ENCODE measurements at regions not wholly inside any gene's neighbourhood (a gene's known extent, or its start where the extent isn't known, plus 50 kb on each side); places are given as distances from the start of the nearest gene placed in this dataset.

GRCh38 chr3:26011276-26011675, 221.4 kb downstream of the OXSM start:
- POLR2A ChIA-PET, result no interaction called here
- DNase-seq (ENCODE audit: low read depth, low spot score), result no peak
- H3K79me2 ChIP-seq (ENCODE audit: control insufficient read depth, insufficient read depth, low read length), result no peaks in the 10 kb centered on the region
- no peak overlapping the region for H3K27ac ChIP-seq (ENCODE audit: insufficient read depth, low read depth, low read length)
- no peaks in the 10 kb centered on the region for H3K27me3 ChIP-seq (ENCODE audit: control insufficient read depth in 2 of 2, insufficient read depth in 2 of 2, low read length in 2 of 2)
- TF ChIP-seq MAX (IDR thresholded peaks at IDR 0.05; ENCODE audit: insufficient read depth, insufficient read length) (no peak), POLR2AphosphoS5 (IDR thresholded peaks at IDR 0.05; ENCODE audit: insufficient read depth, low read depth, low read length) (no peak), JUN (IDR thresholded peaks at IDR 0.05; ENCODE audit: borderline replicate concordance, insufficient read depth, insufficient read length, low read depth) (no peak), CTCF (IDR thresholded peaks at IDR 0.05; ENCODE audit: extremely low read depth in 1 of 2, insufficient read depth in 1 of 2, low read depth in 1 of 2, low read length in 2 of 2) (no peak), EZH2 (IDR thresholded peaks at IDR 0.05; ENCODE audit: borderline replicate concordance, low read depth, low read length, severe bottlenecking) (no peak), GATA2 (IDR thresholded peaks at IDR 0.05; ENCODE audit: insufficient read depth, insufficient read length, low read depth, low read length) (no peak), POLR2A (IDR thresholded peaks at IDR 0.05; ENCODE audit: low read depth, low read length) (no peak), FOS (IDR thresholded peaks at IDR 0.05; ENCODE audit: borderline replicate concordance, insufficient read depth, low read length) (no peak), MYC (IDR thresholded peaks at IDR 0.05; ENCODE audit: low read depth, low read length) (no peak)
- BruUV-seq (replicated peaks), result no TSS peak
- H3K36me3 ChIP-seq (ENCODE audit: control insufficient read depth in 2 of 2, extremely low read depth in 1 of 2, insufficient read depth in 2 of 2, low read length in 2 of 2), result no peaks in the 10 kb centered on the region
- peaks cover 2% of the 10 kb centered on the region for H3K9me3 ChIP-seq (replicated peaks; ENCODE audit: control insufficient read depth, insufficient read depth, low read length)
- H3K4me1 ChIP-seq (ENCODE audit: control insufficient read depth, extremely low read depth, insufficient read depth, low read length), result no peaks in the 10 kb centered on the region
- dilution Hi-C loops (cut with MboI; ENCODE audit: extremely low pct_ligation_motif_present, low sequenced_read_pairs), result no loop called here
- CTCF ChIA-PET, result no interaction called here
- intact Hi-C loops (cut with micrococcal nuclease), result no loop called here
- no peaks in the 10 kb centered on the region for H3K9me1 ChIP-seq (replicated peaks; ENCODE audit: control insufficient read depth, extremely low read depth, insufficient read depth, low read length)
- no peak overlapping the region for H3K4me3 ChIP-seq (replicated peaks in 1 of 3; ENCODE audit: insufficient read depth in 1 of 3, low read depth in 1 of 3, low read length in 3 of 3)
- no peak overlapping the region for H3K9ac ChIP-seq (replicated peaks; ENCODE audit: extremely low read depth, insufficient read depth, low read length)
- no peak overlapping the region for H2AFZ ChIP-seq (ENCODE audit: low read depth, low read length)
- FAIRE-seq, result no peak
- no peak overlapping the region for H3K4me2 ChIP-seq (ENCODE audit: insufficient read depth, low read length)
- no peaks in the 10 kb centered on the region for H4K20me1 ChIP-seq (replicated peaks; ENCODE audit: control insufficient read depth, extremely low read depth, insufficient read depth, low read length)

All from endothelial cell of umbilical vein (primary cell).